ENCODE measurements at regions not wholly inside any gene's neighbourhood (a gene's known extent, or its start where the extent isn't known, plus 50 kb on each side); places are given as distances from the start of the nearest gene placed in this dataset.
"Not testable (repeated sequence)": the region's sequence is repeated elsewhere in the genome, so short reads cannot be mapped to it uniquely, and the experiment has no call there.

GRCh38 chr10:33100781-33101391 lies 142.9 kb upstream of the ITGB1 start:
- DNase-seq, result no peak

- DNase-seq, result no peak
These were observed 141.7 kb upstream of the ITGB1 start for GRCh38 chr10:33099748-33100147.

- DNase-seq, result no peak
These were observed 141.1 kb upstream of the ITGB1 start for GRCh38 chr10:33098951-33099663.

GRCh38 chr10:33095867-33096815 lies 138.1 kb upstream of the ITGB1 start:
- no peak for DNase-seq

GRCh38 chr10:33094263-33095051 lies 136.4 kb upstream of the ITGB1 start:
- DNase-seq, result no peak

GRCh38 chr10:33093362-33093761 lies 135.3 kb upstream of the ITGB1 start:
- DNase-seq, result no peak

- no peak for DNase-seq
These were observed 134.6 kb upstream of the ITGB1 start for GRCh38 chr10:33092596-33092995.

GRCh38 chr10:33091201-33091600 lies 133.2 kb upstream of the ITGB1 start:
- no peak for DNase-seq

GRCh38 chr10:33088990-33089389 lies 131.0 kb upstream of the ITGB1 start:
- DNase-seq, result no peak

GRCh38 chr10:33087922-33088321 lies 129.9 kb upstream of the ITGB1 start:
- no peak for DNase-seq

- no peak for DNase-seq
These were observed 129.1 kb upstream of the ITGB1 start for GRCh38 chr10:33087152-33087551.

GRCh38 chr10:33086100-33086499 lies 128.1 kb upstream of the ITGB1 start:
- no peak for DNase-seq

- DNase-seq, result no peak
These were observed 127.3 kb upstream of the ITGB1 start for GRCh38 chr10:33085313-33085833.

- DNase-seq, result no peak
These were observed 126.4 kb upstream of the ITGB1 start for GRCh38 chr10:33084453-33084852.

- no peak for DNase-seq
These were observed 124.4 kb upstream of the ITGB1 start for GRCh38 chr10:33082373-33082895.

- DNase-seq, result not testable (repeated sequence)
These were observed 122.4 kb upstream of the ITGB1 start for GRCh38 chr10:33080467-33080866.

- no peak for DNase-seq
These were observed 116.4 kb upstream of the ITGB1 start for GRCh38 chr10:33074443-33074842.

GRCh38 chr10:33073641-33074415 lies 115.8 kb upstream of the ITGB1 start:
- no peak for DNase-seq

GRCh38 chr10:33071857-33072256 lies 113.8 kb upstream of the ITGB1 start:
- no peak for DNase-seq

GRCh38 chr10:33070101-33070500 lies 112.1 kb upstream of the ITGB1 start:
- DNase-seq, result no peak

GRCh38 chr10:33067917-33068316 lies 109.9 kb upstream of the ITGB1 start:
- no peak for DNase-seq

All from activated CD8-positive, alpha-beta memory T cell treated with anti-CD3 and anti-CD28 coated beads for 24 hours (primary cell).